Left lobe of liver (tissue), 2 donors: ENCODE measurements at regions not wholly inside any gene's neighbourhood (a gene's known extent, or its start where the extent isn't known, plus 50 kb on each side); places are given as distances from the start of the nearest gene placed in this dataset.

Source experiments
- ATAC-seq: fragments of 200-7000 bp; cut with Tn5 transposase; one replicate; pipeline ENCODE4 v1.9.1; 2020; ENCODE audit warnings: mild to moderate bottlenecking, moderate library complexity
- DNase-seq: peaks from one replicate; pipeline ENCODE4 v3.0.0-alpha.2; 2020; ENCODE audit warnings: low spot score
- donor health status: DM: no; HTN: no; CAD: no; lungs with moderate emphysema.
- donor health status: DM: no; HTN: yes; CAD: no.

- ATAC-seq (no peak), DNase-seq (no peak)
Observed at GRCh38 chr2:120526997-120527945, 181.3 kb downstream of the INHBB start.

DNA sequence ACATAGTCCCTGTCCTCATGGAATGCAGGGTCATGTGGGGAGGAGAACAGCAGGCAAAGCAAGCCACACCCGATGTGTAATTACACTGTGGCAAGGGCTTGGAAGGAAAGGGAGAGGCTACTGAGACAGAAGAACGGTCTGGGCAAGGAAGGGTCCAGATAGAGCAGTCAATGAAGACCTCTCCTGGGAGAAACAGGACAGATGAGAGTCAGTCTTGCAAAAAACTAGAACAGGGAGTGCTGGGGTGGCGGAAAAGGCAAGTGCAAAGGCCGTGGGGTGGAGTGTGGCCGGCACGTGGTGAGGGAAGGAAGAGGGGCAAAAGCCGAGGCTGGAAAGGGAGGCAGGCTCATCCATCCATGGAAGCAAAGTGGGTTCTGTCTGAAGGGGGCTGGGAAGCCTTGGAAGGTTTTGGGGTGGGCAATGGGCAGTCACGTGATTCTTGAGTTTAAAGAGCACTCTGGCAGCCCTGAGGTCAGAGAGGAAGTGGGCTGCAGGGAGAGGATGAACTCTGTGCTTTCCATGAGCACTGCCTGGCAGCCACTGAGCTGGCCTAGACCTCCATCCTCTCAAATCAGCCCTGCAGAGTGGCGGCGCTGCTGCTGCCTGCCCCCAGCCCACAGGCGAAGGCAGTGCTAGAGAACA lies 182.2 kb downstream of the INHBB start:
- DNase-seq = no peak
- no peak for ATAC-seq

- ATAC-seq = no peak
- DNase-seq = no peak
Observed at GRCh38 chr2:120528693-120529076, 182.7 kb downstream of the INHBB start.

- DNase-seq = no peak
- ATAC-seq = no peak
Observed at GRCh38 chr2:120530781-120531180, 184.8 kb downstream of the INHBB start.

DNA sequence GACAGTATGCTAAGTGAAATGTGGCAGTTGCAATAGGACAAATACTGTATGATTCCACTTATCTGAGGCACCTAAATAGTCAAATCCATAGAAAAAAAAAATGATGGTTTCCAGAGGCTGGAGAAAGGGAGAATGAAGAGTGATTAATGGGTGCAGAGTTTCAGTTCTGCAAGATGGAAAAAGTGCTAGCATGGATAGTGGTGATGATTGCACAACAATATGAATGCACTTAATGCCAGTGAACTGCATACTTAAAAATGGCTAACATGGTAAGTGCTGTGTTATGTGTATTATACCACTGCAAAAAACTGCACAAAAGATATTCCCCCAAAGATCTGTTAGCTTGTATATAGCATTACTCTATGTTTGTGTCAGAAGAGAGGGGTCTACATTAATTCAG lies 185.4 kb downstream of the INHBB start:
- ATAC-seq = no peak
- DNase-seq = no peak

DNA sequence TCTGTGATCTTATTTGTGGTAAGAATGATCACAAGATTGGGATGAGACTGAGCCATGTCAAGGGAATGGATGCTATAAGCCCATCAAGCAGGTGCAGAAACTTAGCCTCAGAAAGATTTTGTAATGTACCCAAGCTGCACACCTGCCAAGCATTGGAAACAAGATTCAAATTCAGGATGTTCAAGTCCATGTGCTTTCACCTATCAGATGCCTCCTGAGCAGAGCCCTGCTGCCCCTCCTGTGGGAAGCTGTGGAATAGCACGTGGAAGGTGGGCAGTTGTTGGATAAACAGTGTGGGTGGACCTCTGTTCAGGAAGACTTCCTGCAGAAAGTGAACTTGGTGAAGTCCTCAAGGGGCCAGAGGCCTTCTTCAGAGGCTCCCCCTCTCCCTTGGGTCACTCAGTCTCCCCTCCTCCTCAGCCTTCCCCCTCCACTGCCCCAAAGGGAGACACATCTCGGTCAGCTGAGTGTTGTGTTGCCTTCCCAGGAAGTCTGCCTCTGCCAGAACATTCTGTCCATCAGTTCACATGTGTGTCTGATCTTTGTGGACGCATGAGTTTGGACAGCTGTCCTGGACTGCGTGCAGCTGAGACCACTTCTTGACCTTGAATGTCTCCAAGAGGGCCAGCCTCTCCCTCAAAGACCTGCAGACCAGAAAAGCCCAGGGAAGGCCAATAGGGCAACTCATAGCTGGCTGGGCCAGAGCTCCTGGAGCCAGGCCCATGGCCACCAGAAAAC lies 186.1 kb downstream of the INHBB start:
- DNase-seq = no peak
- no peak for ATAC-seq

GRCh38 chr2:120533625-120534024 lies 187.7 kb downstream of the INHBB start:
- no peak for ATAC-seq
- DNase-seq = no peak

DNA sequence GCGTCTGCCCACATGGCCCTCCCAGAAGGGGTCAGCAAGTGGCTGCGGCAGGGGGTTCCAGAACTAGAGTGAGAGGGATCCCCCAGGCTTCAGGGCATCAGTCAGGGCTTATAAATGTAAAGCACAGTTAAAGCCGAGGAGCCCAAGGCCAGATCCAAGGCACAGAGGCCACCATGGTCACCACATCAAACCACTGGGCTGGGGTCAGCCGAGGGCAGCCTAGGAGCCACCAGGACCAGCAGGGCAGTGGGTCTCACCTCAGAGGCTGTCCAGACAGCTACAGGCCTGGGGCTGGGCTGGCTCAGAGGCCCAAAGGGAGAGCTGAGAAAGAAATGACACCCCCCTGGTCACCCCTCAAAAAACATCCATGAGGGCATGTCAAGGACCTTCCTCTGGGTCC lies 188.5 kb downstream of the INHBB start:
- no peak for ATAC-seq
- DNase-seq = no peak

DNA sequence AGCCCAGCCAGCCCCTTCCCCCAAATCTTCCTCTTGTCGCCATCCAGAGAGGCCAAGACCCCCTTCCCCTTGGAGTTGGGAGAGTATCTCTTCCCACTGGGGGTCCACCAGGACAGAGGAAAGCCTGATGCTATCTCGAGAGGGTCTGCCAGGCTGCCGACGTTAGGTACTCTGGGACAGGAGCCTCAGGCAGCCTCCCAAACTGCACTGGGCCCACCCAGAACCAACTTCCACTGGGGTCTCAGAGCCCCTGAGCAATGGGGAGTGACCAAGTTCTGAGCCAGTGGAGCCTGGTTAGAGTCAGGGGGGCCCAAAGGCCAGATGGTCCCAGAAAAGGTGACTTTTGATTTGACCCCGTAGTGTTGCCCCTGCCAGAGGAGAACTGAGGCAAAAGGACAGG lies 189.1 kb downstream of the INHBB start:
- DNase-seq (no peak), ATAC-seq (no peak)

DNA sequence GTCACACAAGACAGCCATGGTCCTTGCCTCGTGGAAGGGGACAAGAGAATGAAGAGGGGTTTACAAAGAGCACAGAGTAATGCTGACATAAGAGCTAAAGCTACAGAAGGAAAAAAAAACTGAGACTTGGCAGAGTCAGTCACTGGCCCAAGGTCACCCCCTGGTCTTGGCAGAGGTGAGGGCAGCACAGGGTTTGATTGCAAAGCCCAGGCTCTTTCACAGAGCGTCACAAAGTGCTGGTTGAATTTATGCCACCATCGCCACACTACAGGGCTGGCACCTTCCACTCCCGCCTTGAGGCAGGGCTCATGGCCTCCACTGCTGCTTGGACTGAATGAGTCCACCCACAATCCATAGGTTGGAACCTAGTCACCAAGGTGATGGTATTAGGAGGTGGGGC lies 190.2 kb downstream of the INHBB start:
- DNase-seq (peak; percentile 87), ATAC-seq (peak; percentile 77)

DNA sequence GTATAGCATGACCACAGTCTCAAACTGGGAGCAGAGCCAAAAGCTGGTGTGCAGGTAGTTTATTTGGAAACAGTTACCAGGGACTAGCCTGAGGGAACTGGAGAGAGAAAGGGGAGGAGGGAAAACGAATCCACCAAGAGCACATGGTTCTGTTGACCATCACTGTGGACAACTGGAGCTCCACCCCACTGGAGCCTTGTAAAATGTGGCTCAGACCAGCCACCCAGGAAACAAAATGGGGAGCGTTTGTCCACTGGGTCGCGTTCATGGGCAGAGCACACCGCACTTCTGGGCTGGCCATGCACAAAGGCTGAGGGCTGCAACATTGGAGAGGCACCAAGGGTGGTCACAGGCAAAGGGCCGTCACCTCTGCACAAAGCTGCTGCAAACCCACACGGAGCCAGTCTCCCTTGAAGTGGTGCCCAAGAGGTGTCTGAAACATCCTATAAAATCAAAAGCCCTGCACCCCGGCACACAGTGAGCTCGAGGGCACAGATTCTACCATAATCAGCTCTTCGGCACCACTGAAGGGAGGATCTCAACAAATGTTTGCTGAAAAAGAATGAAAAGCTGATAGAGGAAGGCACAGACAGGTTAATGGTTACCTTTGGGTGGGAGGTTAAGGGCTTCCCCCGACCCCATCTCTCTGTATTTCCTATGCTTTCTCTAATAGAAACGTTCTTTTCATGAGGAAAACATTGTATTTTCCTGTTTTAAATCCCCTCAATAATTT lies 192.9 kb downstream of the INHBB start:
- DNase-seq (no peak), ATAC-seq (no peak)

DNA sequence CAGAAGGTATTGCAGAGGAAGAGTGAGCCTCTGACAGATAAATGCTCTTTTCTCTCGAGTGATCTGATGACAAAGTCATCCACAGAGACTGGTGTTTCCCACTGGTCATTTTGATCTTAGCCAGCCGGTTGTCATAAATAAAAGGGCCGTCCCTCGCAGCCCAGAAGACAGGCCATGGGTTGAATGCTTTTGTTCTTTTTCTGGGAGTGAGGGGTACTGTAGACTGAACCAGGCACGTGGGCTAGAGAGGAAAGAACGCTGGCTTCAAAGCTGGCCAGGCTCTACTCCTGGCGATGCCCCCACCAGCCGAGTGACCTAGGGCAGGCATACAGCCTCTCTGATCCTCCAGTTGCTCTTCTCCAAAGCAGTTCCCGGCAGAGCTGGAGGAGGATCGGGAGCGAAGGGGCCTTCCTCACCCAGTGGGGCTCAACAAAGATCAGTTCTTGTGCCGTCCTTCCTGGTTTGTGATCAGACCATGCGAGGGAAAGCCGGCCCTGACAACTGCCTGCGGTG lies 193.5 kb downstream of the INHBB start:
- DNase-seq (no peak), ATAC-seq (no peak)

DNA sequence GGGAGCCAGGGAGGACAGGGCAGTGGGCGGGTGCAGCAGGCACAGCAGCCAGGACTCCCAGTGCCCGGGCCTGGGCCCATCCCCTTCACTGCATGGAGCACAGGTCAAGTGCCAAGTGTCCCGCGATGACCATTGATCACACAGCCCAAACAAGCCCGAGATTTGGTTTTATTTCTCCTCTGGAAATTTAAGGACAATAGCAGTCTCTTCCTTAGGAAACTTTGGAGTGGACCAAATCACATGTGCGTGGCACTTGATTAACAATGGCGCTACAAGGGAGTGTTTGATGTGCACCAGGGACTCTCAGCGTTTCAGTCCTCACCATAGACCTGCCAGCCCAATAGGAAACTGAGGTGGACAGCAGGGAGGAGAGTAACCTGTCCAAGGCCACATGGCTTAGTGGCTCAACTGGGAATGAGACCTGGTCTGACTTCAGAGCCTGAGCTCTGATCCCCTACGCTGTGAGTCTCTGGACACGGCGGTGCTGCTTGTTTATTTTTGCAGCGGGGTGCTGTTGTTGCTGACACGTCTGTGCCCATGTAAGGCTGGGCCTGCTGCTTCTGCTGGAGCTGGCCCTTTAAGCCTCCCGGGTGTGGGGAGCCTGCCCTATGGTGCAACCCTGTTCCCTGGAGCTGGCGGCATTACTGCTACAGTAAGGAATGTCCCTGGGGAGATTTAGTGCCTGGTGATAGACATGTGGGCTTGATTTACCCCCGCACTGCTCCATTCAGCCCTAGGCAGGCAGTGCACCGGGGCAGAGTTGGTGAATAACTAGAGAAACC lies 194.2 kb downstream of the INHBB start:
- ATAC-seq (peak; percentile 79), DNase-seq (peak; percentile 88)

DNA sequence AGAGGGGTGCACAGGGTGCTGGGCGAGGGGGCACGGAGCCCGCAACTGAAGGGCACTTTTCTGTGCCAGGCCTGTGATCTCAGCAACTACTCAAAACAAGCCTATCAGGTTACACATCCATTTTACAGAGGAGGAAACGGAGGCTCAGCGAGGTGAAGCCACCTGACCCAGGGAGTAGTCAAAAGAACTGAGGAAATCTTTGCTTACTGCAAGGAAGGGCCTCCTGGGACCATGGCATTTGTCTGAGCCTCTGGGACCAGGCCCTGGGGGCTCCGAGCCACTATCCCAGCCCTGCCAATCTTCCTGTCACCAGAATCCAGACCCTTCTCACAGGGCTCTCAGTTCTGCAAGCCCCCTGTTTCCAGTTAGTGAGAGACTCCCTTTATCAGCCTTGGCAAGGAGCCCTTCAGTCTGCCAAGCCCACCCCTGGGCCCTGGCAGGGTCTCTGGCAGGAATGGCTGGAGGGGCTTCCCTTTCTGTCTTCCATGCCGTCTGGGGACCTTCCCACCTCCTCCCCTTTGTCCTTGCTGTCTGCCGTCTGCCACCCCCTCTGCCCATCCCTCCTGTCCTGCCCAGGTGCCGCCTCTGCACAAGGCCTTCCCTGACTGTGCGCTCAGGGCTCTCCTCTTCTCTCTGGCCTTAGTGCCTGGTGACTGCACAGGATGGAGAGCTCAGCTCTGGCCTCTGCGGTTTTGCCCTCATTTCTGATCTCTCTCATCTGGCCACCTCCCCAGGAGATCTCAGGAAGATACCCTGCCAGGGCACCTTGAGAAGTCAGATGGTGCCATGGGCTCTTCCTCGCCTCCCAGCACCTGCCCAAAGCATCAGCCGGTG lies 194.7 kb upstream of the GLI2 start:
- ATAC-seq = no peak
- DNase-seq = no peak

DNA sequence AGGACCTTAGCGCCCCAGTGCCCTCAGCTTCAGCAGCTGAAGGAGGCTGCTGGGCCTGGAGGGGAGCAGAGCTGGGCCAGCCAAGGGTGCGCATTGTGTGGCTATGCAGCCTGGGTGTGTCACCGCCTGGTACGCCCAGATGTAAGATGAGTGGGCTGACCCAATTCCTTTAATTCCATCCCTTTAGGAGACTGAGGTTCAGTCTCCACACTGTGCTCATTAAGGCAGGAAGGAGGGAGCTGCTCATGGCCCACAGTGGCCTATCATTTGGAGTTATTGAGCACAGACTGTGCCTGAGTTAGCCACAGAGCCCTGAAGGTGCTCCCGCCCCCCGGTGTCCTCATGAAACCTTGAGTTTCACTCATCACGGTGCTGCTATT lies 194.1 kb upstream of the GLI2 start:
- DNase-seq (no peak), ATAC-seq (no peak)

DNA sequence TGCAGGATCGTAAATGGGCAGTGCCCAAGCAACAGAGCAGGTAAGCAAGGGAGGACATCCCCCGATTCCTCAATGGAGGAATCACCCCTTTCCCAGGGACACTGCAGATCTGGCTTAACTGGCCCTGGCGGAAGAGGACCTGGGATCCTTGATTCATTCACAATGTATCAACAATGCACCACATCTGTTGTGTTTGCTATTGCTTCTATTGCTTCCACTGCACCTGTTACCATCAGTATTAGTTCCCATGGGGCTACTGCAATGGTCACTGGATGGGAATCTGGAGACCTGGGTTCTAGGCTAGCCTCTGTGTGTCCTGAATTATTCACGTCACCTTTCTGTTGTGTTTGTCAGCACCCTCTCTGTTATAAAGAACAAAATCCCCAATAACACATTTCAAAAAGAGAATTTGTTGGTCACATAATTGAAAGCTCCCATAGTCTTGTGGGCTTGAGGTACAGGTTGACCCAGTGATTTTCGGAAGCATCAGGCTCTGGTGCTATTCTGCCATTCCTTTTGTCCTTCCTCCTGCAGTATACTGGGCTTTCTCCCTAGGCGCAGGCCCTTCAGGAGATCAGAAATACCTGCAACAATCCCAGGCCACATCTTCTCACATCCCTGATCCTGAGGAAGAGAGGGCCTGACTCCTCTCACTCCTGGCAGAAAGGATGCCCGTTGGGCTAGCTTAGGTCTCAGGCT lies 193.5 kb upstream of the GLI2 start:
- no peak for ATAC-seq

GRCh38 chr2:120542911-120543527 lies 192.6 kb upstream of the GLI2 start:
- ATAC-seq (peak; percentile 54), DNase-seq (peak; percentile 70)

More for the DNA sequence above, 193.5 kb upstream of the GLI2 start:
- DNase-seq = no peak

DNA sequence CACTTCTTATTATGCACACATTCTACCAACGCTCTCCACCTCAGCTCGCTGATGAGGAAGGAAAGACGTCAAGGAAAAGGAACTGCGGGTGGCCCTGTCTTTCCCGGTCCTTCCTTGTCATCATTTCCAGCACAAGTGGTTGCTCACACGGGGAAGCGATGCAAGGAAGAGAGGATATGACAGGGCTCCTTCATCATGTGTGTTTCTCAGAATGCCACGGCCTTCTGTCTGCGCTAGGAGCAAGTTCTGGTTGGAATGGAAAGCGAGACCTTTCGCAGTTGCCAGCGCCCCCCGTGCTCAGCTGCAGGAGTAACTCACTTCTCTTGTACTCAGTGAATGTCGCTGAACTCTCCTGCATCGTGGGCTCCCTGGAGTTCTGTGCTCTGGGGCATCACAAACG lies 191.8 kb upstream of the GLI2 start:
- ATAC-seq (no peak), DNase-seq (no peak)
